ENCODE measurements at regions not wholly inside any gene's neighbourhood (a gene's known extent, or its start where the extent isn't known, plus 50 kb on each side); places are given as distances from the start of the nearest gene placed in this dataset.

DNA sequence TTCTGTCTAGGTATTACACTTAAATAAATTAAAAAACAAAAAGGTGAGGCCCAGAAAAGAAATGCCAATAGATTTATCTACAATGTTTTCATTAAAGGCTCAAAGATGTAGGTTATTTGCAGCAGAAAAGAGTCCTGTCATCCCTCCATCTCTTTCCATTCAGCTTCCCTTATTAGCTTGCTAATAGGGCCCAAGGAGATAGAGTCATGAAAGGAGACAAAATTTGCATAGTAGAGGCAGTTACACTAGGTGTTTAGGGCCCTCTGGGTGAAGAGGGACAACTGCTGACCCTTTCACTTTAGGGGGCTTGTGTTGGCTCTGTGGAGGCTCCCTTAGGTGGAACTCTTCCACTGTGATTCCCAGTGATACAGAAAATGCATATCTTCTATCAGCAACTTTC lies 58.4 kb upstream of the TACR3 start:
- Mint-ChIP-seq H3K27me3 (no peaks in the 10 kb centered on the region), H3K4me1 (no peaks in the 10 kb centered on the region), H3K4me3 (no peak overlapping the region), H3K27ac (no peak overlapping the region), H3K36me3 (no peaks in the 10 kb centered on the region), H3K9me3 (peaks cover 2% of the 10 kb centered on the region)
- ATAC-seq (ENCODE audit: low read depth) (no peak), DNase-seq (no peak)
- POLR2A ChIA-PET: no interaction called here

DNA sequence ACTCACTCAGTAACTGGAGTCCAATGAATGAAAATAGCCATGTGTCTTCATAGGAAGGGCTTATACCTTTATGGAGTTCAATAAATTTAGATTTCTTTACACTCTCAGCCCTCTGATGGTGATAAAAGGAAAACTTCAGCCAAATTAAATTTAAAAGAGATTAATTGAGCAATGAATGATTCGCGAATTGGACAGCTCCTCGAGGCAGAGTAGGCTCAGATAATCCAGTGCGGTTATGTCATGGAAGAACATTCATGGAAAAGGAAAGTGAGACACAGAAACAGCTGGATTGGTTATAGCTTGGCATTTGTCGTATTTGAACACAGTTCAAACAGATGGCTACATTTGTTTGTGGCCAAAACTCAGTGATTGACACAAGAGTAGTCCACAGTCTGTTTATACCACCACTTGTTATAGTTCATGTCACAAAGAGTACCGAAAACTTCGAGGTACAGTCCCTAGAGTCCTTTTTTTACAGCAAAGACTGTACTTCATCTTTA lies 54.6 kb upstream of the TACR3 start:
- Mint-ChIP-seq H3K4me3 (no peak overlapping the region), H3K36me3 (no peaks in the 10 kb centered on the region), H3K27ac (no peak overlapping the region), H3K9me3 (no peaks in the 10 kb centered on the region), H3K4me1 (no peaks in the 10 kb centered on the region), H3K27me3 (no peaks in the 10 kb centered on the region)
- POLR2A ChIA-PET: no interaction called here
- ATAC-seq (ENCODE audit: low read depth) (no peak), DNase-seq (no peak)

DNA sequence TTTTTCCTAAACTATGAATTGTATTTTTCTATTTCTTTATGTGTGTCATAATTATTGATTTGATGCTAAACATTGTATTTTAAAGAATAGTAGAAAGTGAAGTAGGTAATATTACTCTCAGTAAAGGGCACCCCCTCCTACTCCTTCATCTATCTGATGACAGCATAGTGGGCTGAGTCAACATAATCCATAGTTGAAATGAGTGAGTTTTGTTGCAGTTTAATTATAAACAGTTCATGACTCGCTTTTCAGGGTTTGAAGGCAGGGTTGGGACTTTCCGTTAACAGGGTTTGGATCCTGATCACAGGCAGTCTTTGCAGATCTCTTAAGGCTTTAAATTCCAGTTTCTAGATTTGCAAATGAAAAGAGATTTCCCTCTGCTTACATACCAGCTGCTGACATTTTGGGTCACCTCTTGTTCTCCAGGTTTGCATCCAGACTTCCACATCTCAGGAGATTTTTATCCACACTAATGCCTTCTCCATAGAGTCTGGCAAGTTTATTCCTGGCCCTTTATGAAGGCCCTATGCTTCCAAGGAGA lies 54.0 kb upstream of the TACR3 start:
- POLR2A ChIA-PET: no interaction called here
- no peak overlapping the region for H3K4me3 Mint-ChIP-seq

More for the DNA sequence above, 54.0 kb upstream of the TACR3 start:
- ATAC-seq (ENCODE audit: low read depth) (no peak), DNase-seq (no peak)
- Mint-ChIP-seq H3K36me3 (no peaks in the 10 kb centered on the region), H3K27me3 (no peaks in the 10 kb centered on the region), H3K27ac (no peak overlapping the region), H3K4me1 (no peaks in the 10 kb centered on the region), H3K9me3 (no peaks in the 10 kb centered on the region)
